MCF 10A (cell line): ENCODE measurements at regions not wholly inside any gene's neighbourhood (a gene's known extent, or its start where the extent isn't known, plus 50 kb on each side); places are given as distances from the start of the nearest gene placed in this dataset.

ENCODE experiments used
- BruUV-seq: library from RNA; stranded (reverse); fragments of 400-500 nt; replicated peaks from 2 replicates; lab custom pipeline; 2021; lab: Mats Ljungman, UMichigan
- CTCF ChIA-PET: fragments of 300-600 bp; sonication (Branson Sonifier 250); formaldehyde crosslinking; extraction: SDS; loops from one replicate; lab custom pipeline; 2021; ENCODE audit warnings: antibody characterized with exemption, inconsistent platforms; lab: Yijun Ruan, JAX
- POLR2A ChIA-PET: fragments of 300-600, 350-650 bp; sonication (Branson Sonifier 250); formaldehyde crosslinking; extraction: SDS; loops from one replicate; lab custom pipeline; 2020; ENCODE audit warnings: antibody characterized with exemption, inconsistent platforms; lab: Yijun Ruan, JAX
- DNase-seq: peaks from one replicate; pipeline ENCODE4 v3.0.0-alpha.2; 2018; ENCODE audit not compliant: unreplicated experiment
- H3K27ac Mint-ChIP-seq: one replicate; pipeline ENCODE4 v1.8.0; 2022; ENCODE audit warnings: mild to moderate bottlenecking, low read depth, mixed read lengths; ENCODE audit not compliant: unreplicated experiment
- H3K27me3 Mint-ChIP-seq: one replicate; pipeline ENCODE4 v1.8.0; 2022; ENCODE audit warnings: mixed read lengths; ENCODE audit not compliant: insufficient read depth, unreplicated experiment
- H3K36me3 Mint-ChIP-seq: one replicate; pipeline ENCODE4 v1.8.0; 2022; ENCODE audit warnings: mild to moderate bottlenecking, moderate library complexity, mixed read lengths; ENCODE audit not compliant: insufficient read depth, unreplicated experiment
- H3K4me1 Mint-ChIP-seq: one replicate; pipeline ENCODE4 v1.8.0; 2022; ENCODE audit warnings: mixed read lengths; ENCODE audit not compliant: insufficient read depth, unreplicated experiment
- H3K4me3 Mint-ChIP-seq: one replicate; pipeline ENCODE4 v1.8.0; 2022; ENCODE audit warnings: mild to moderate bottlenecking, moderate library complexity, mixed read lengths; ENCODE audit not compliant: unreplicated experiment
- H3K9me3 Mint-ChIP-seq: one replicate; pipeline ENCODE4 v1.8.0; 2022; ENCODE audit warnings: mixed read lengths; ENCODE audit not compliant: unreplicated experiment
- intact Hi-C: fragments of 100-400 bp; cut with micrococcal nuclease; formaldehyde crosslinking; loops from 2 replicates; pipeline ENCODE4 v1.14.1; 2022
- TF ChIP-seq, protein P1 (sequence below): fragments of 200-600 bp; IDR thresholded peaks from one replicate; pipeline ENCODE4 v1.8.0; 2022; ENCODE audit warnings: antibody characterized with exemption, mild to moderate bottlenecking; ENCODE audit not compliant: unreplicated experiment

- DNase-seq, result peak; percentile 90
- no TSS peak for BruUV-seq
- POLR2A ChIA-PET, result interaction anchor here (0.6 to 1.8 kb wide), 7 partner anchors 9 to 269 kb away, joined by 3 to 8 read pairs (median 3); no protein-coding TSS in a partner anchor
- intact Hi-C loops, result no loop called here
- H3K4me1 Mint-ChIP-seq, result peaks cover 13% of the 10 kb centered on the region
- no peaks in the 10 kb centered on the region for H3K27me3 Mint-ChIP-seq
- no peaks in the 10 kb centered on the region for H3K36me3 Mint-ChIP-seq
- CTCF ChIA-PET, result interaction anchor here (0.6 kb wide), 1 partner anchor 15 kb away, joined by 5 read pairs; no protein-coding TSS in a partner anchor
- TF ChIP-seq, protein P1, sequence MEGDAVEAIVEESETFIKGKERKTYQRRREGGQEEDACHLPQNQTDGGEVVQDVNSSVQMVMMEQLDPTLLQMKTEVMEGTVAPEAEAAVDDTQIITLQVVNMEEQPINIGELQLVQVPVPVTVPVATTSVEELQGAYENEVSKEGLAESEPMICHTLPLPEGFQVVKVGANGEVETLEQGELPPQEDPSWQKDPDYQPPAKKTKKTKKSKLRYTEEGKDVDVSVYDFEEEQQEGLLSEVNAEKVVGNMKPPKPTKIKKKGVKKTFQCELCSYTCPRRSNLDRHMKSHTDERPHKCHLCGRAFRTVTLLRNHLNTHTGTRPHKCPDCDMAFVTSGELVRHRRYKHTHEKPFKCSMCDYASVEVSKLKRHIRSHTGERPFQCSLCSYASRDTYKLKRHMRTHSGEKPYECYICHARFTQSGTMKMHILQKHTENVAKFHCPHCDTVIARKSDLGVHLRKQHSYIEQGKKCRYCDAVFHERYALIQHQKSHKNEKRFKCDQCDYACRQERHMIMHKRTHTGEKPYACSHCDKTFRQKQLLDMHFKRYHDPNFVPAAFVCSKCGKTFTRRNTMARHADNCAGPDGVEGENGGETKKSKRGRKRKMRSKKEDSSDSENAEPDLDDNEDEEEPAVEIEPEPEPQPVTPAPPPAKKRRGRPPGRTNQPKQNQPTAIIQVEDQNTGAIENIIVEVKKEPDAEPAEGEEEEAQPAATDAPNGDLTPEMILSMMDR, result no peak
- no peak overlapping the region for H3K4me3 Mint-ChIP-seq
- H3K9me3 Mint-ChIP-seq, result no peaks in the 10 kb centered on the region
- peak overlapping the region; percentile 5 for H3K27ac Mint-ChIP-seq
These were observed 234.8 kb downstream of the DUSP6 start for GRCh38 chr12:89117448-89118034.

- CTCF ChIA-PET, result interaction anchor here (1.0 kb wide), 1 partner anchor 93 kb away, joined by 3 read pairs; no protein-coding TSS in a partner anchor
- Mint-ChIP-seq H3K4me1 (peaks cover 2% of the 10 kb centered on the region), H3K36me3 (no peaks in the 10 kb centered on the region), H3K27ac (no peak overlapping the region), H3K4me3 (no peak overlapping the region), H3K9me3 (no peaks in the 10 kb centered on the region), H3K27me3 (no peaks in the 10 kb centered on the region)
- BruUV-seq, result no TSS peak
- POLR2A ChIA-PET, result no interaction called here
- intact Hi-C loops, result no loop called here
- TF ChIP-seq, protein P1, result no peak
- DNase-seq, result no peak
These were observed 240.3 kb downstream of the DUSP6 start for GRCh38 chr12:89111964-89112363.

DNA sequence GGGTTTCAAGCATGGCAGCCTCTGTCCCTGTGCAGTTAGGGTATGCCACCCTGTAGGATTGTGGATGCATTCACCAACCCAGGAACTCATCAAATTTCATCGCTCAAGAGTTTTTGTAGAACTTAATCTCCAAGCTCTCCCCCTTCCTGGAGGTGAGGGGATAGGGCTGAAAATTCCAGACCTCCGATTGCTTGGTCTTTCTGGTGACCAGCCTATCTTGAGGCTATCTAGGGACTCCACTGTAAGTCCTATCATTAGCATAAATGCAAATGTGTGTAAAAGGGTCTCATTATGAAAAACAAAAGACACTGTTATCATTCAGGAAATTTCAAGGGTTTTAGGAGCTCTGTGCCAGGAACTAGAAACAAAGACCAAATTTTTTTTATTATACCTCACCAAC lies 244.0 kb downstream of the DUSP6 start:
- Mint-ChIP-seq H3K36me3 (no peaks in the 10 kb centered on the region), H3K4me3 (no peak overlapping the region), H3K27me3 (no peaks in the 10 kb centered on the region), H3K27ac (no peak overlapping the region), H3K9me3 (no peaks in the 10 kb centered on the region), H3K4me1 (no peaks in the 10 kb centered on the region)
- intact Hi-C loops, result no loop called here
- CTCF ChIA-PET, result no interaction called here
- TF ChIP-seq, protein P1, result no peak
- POLR2A ChIA-PET, result no interaction called here
- no TSS peak for BruUV-seq
- no peak for DNase-seq

DNA sequence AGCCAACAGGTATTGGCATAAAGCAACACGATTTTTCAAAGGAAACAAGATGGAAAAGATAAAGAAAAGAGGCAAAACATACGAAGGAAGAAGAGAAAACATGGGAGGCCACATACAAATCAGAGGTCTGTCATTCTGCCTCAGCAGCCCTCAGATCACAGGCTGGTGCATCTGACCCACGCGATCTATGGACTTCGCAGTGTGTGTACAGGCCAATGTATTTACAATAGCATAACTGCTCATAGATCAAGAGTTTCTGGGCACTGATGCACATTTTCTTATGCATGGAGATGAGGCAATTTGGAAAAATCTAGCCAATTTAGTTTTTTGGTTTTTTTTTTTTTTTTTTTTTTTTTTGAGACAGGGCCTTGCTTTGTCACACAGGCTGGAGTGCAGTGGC lies 245.4 kb downstream of the DUSP6 start:
- intact Hi-C loops, result no loop called here
- TF ChIP-seq, protein P1, result no peak
- no peak overlapping the region for H3K27ac Mint-ChIP-seq
- BruUV-seq, result no TSS peak
- H3K4me1 Mint-ChIP-seq, result no peaks in the 10 kb centered on the region
- no peak for DNase-seq
- H3K9me3 Mint-ChIP-seq, result no peaks in the 10 kb centered on the region
- ChIA-PET CTCF (no interaction called here), POLR2A (interaction anchor here (0.9 kb wide), 1 partner anchor 225 kb away, joined by 3 read pairs; no protein-coding TSS in a partner anchor)
- no peaks in the 10 kb centered on the region for H3K36me3 Mint-ChIP-seq
- H3K27me3 Mint-ChIP-seq, result no peaks in the 10 kb centered on the region
- no peak overlapping the region for H3K4me3 Mint-ChIP-seq
